Activated CD4-positive, alpha-beta T cell treated with anti-CD3 and anti-CD28 coated beads, Interleukin-2, amount 50 U/mL, for 16 hours (primary cell): ENCODE measurements at regions not wholly inside any gene's neighbourhood (a gene's known extent, or its start where the extent isn't known, plus 50 kb on each side); places are given as distances from the start of the nearest gene placed in this dataset.
A peak's percentile ranks its signal among the peaks of the same experiment; 100 is the strongest.
"Not testable (repeated sequence)": the region's sequence is repeated elsewhere in the genome, so short reads cannot be mapped to it uniquely, and the experiment has no call there.

Experiments used
- DNase-seq: peaks from one replicate; pipeline ENCODE4 v3.0.0-alpha.2; 2020

GRCh38 chr7:136105191-136105590 lies 128.0 kb upstream of the MTPN start:
- DNase-seq = no peak

GRCh38 chr7:136104269-136104603 lies 127.1 kb upstream of the MTPN start:
- DNase-seq = no peak

GRCh38 chr7:136103545-136104268 lies 126.5 kb upstream of the MTPN start:
- no peak for DNase-seq

- no peak for DNase-seq
Observed at GRCh38 chr7:136102881-136103280, 125.7 kb upstream of the MTPN start.

GRCh38 chr7:136092714-136093113 lies 115.6 kb upstream of the MTPN start:
- DNase-seq = not testable (repeated sequence)

- no peak for DNase-seq
Observed at GRCh38 chr7:136087881-136088280, 110.7 kb upstream of the MTPN start.

- DNase-seq = no peak
Observed at GRCh38 chr7:136086712-136087111, 109.6 kb upstream of the MTPN start.

- DNase-seq = no peak
Observed at GRCh38 chr7:136079934-136080333, 102.8 kb upstream of the MTPN start.

GRCh38 chr7:136079478-136079892 lies 102.3 kb upstream of the MTPN start:
- no peak for DNase-seq

- no peak for DNase-seq
Observed at GRCh38 chr7:136079066-136079465, 101.9 kb upstream of the MTPN start.

- no peak for DNase-seq
Observed at GRCh38 chr7:136078630-136079029, 101.5 kb upstream of the MTPN start.

- DNase-seq = no peak
Observed at GRCh38 chr7:136076954-136077353, 99.8 kb upstream of the MTPN start.

- DNase-seq = no peak
Observed at GRCh38 chr7:136074843-136075242, 97.7 kb upstream of the MTPN start.

GRCh38 chr7:136072447-136072846 lies 95.3 kb upstream of the MTPN start:
- DNase-seq = no peak

GRCh38 chr7:136070736-136071505 lies 93.8 kb upstream of the MTPN start:
- DNase-seq = no peak

GRCh38 chr7:136069840-136070529 lies 92.8 kb upstream of the MTPN start:
- no peak for DNase-seq

- DNase-seq = no peak
Observed at GRCh38 chr7:136067277-136067676, 90.1 kb upstream of the MTPN start.

GRCh38 chr7:136066304-136067143 lies 89.4 kb upstream of the MTPN start:
- no peak for DNase-seq

GRCh38 chr7:136064627-136065237 lies 87.6 kb upstream of the MTPN start:
- peak; percentile 5 for DNase-seq

- peak; percentile 5 for DNase-seq
Observed at GRCh38 chr7:136064081-136064480, 86.9 kb upstream of the MTPN start.

- no peak for DNase-seq
Observed at GRCh38 chr7:136063326-136063666, 86.1 kb upstream of the MTPN start.

- DNase-seq = no peak
Observed at GRCh38 chr7:136062625-136063325, 85.6 kb upstream of the MTPN start.
